IPS-18c (cell line): ENCODE measurements at regions not wholly inside any gene's neighbourhood (a gene's known extent, or its start where the extent isn't known, plus 50 kb on each side); places are given as distances from the start of the nearest gene placed in this dataset.
"Not testable (repeated sequence)": the region's sequence is repeated elsewhere in the genome, so short reads cannot be mapped to it uniquely, and the experiment has no call there.

Experiments used
- H3K4me3 ChIP-seq: 2 replicates; pipeline ENCODE4 v1.7.0; 2013; ENCODE audit warnings: low read depth, mild to moderate bottlenecking, low read length, moderate library complexity; ENCODE audit not compliant: insufficient read depth
- H3K9me3 ChIP-seq: one replicate; pipeline ENCODE4 v1.6.1; 2013; ENCODE audit warnings: mild to moderate bottlenecking, low read length, moderate library complexity; ENCODE audit not compliant: control insufficient read depth, insufficient read depth

GRCh38 chr2:131633827-131634695 lies 106.4 kb downstream of the CCDC74A start:
- H3K9me3 ChIP-seq, H3K4me3 ChIP-seq: not testable (repeated sequence)

GRCh38 chr2:131635611-131636010 lies 107.9 kb downstream of the CCDC74A start:
- no peak overlapping the region for H3K4me3 ChIP-seq
- H3K9me3 ChIP-seq: no peaks in the 10 kb centered on the region

GRCh38 chr2:131636704-131637308 lies 109.1 kb downstream of the CCDC74A start:
- not testable (repeated sequence) for H3K9me3 ChIP-seq, H3K4me3 ChIP-seq

- H3K9me3 ChIP-seq, H3K4me3 ChIP-seq: not testable (repeated sequence)
Observed at GRCh38 chr2:131639001-131639620, 111.4 kb downstream of the CCDC74A start.

GRCh38 chr2:131641414-131642206 lies 113.9 kb downstream of the CCDC74A start:
- Histone ChIP-seq H3K4me3 (no peak overlapping the region), H3K9me3 (no peaks in the 10 kb centered on the region)

- not testable (repeated sequence) for H3K4me3 ChIP-seq, H3K9me3 ChIP-seq
Observed at GRCh38 chr2:131643180-131643579, 115.5 kb downstream of the CCDC74A start.

GRCh38 chr2:131645177-131645765 lies 117.6 kb downstream of the CCDC74A start:
- no peak overlapping the region for H3K4me3 ChIP-seq
- H3K9me3 ChIP-seq: no peaks in the 10 kb centered on the region

GRCh38 chr2:131646220-131646619 lies 118.5 kb downstream of the CCDC74A start:
- not testable (repeated sequence) for H3K4me3 ChIP-seq, H3K9me3 ChIP-seq

- H3K9me3 ChIP-seq: no peaks in the 10 kb centered on the region
- no peak overlapping the region for H3K4me3 ChIP-seq
Observed at GRCh38 chr2:131646669-131647297, 119.1 kb downstream of the CCDC74A start.

GRCh38 chr2:131648565-131648964 lies 120.9 kb downstream of the CCDC74A start:
- H3K9me3 ChIP-seq, H3K4me3 ChIP-seq: not testable (repeated sequence)

- H3K9me3 ChIP-seq, H3K4me3 ChIP-seq: not testable (repeated sequence)
Observed at GRCh38 chr2:131652246-131652645, 124.6 kb downstream of the CCDC74A start.

GRCh38 chr2:131654107-131654506 lies 126.4 kb downstream of the CCDC74A start:
- not testable (repeated sequence) for H3K9me3 ChIP-seq, H3K4me3 ChIP-seq

GRCh38 chr2:131656816-131657633 lies 129.3 kb downstream of the CCDC74A start:
- H3K4me3 ChIP-seq: no peak overlapping the region
- H3K9me3 ChIP-seq: peaks cover 7% of the 10 kb centered on the region

- Histone ChIP-seq H3K9me3 (peaks cover 7% of the 10 kb centered on the region), H3K4me3 (no peak overlapping the region)
Observed at GRCh38 chr2:131657895-131658768, 130.4 kb downstream of the CCDC74A start.

GRCh38 chr2:131658769-131659131 lies 131.1 kb downstream of the CCDC74A start:
- Histone ChIP-seq H3K4me3 (no peak overlapping the region), H3K9me3 (peaks cover 7% of the 10 kb centered on the region)
